ENCODE measurements at regions not wholly inside any gene's neighbourhood (a gene's known extent, or its start where the extent isn't known, plus 50 kb on each side); places are given as distances from the start of the nearest gene placed in this dataset.

GRCh38 chr14:44820230-44820964 is 141.3 kb downstream of the KLHL28 start:
- CTCF ChIA-PET: interaction anchor here (1.2 to 1.6 kb wide), 2 partner anchors 8 to 26 kb away, joined by 4 read pairs; no protein-coding TSS in a partner anchor
- no peak for TF ChIP-seq CTCF (IDR thresholded peaks at IDR 0.05; ENCODE audit: control extremely low read depth, extremely low read depth, low read depth, missing control alignments)
- DNase-seq (ENCODE audit: extremely low spot score): no peak
- POLR2A ChIA-PET: no interaction called here

- ChIA-PET CTCF (interaction anchor here (0.9 to 1.8 kb wide), 3 partner anchors 9 to 15 kb away, joined by 3 to 7 read pairs (median 4); no protein-coding TSS in a partner anchor), POLR2A (no interaction called here)
- DNase-seq (ENCODE audit: extremely low spot score): no peak
- no peak for TF ChIP-seq CTCF (IDR thresholded peaks at IDR 0.05; ENCODE audit: control extremely low read depth, extremely low read depth, low read depth, missing control alignments)
These were observed 147.6 kb downstream of the KLHL28 start for GRCh38 chr14:44814196-44814595.

GRCh38 chr14:44812672-44813071 is 149.1 kb downstream of the KLHL28 start:
- CTCF ChIA-PET: interaction anchor here (1.5 to 1.8 kb wide), 2 partner anchors 8 to 23 kb away, joined by 3 to 4 read pairs; no protein-coding TSS in a partner anchor
- POLR2A ChIA-PET: no interaction called here
- no peak for DNase-seq (ENCODE audit: extremely low spot score)

GRCh38 chr14:44804391-44804790 is 157.4 kb downstream of the KLHL28 start:
- CTCF ChIA-PET: interaction anchor here (0.8 to 1.8 kb wide), 6 partner anchors 10 to 42 kb away, joined by 3 to 7 read pairs (median 4); no protein-coding TSS in a partner anchor
- POLR2A ChIA-PET: no interaction called here
- DNase-seq (ENCODE audit: extremely low spot score): no peak

More at GRCh38 chr14:44812672-44813071, 149.1 kb downstream of the KLHL28 start:
- TF ChIP-seq CTCF (IDR thresholded peaks at IDR 0.05; ENCODE audit: control extremely low read depth, extremely low read depth, low read depth, missing control alignments): no peak

GRCh38 chr14:44803239-44803905 is 158.4 kb downstream of the KLHL28 start:
- ChIA-PET POLR2A (no interaction called here), CTCF (interaction anchor here (0.8 to 1.8 kb wide), 4 partner anchors 11 to 43 kb away, joined by 3 to 7 read pairs (median 4); no protein-coding TSS in a partner anchor)
- TF ChIP-seq CTCF (IDR thresholded peaks at IDR 0.05; ENCODE audit: control extremely low read depth, extremely low read depth, low read depth, missing control alignments): peak; percentile 48
- peak; percentile 22 for DNase-seq (ENCODE audit: extremely low spot score)

More at GRCh38 chr14:44804391-44804790, 157.4 kb downstream of the KLHL28 start:
- no peak for TF ChIP-seq CTCF (IDR thresholded peaks at IDR 0.05; ENCODE audit: control extremely low read depth, extremely low read depth, low read depth, missing control alignments)

GRCh38 chr14:44798386-44799242 is 163.1 kb downstream of the KLHL28 start:
- no peak for TF ChIP-seq CTCF (IDR thresholded peaks at IDR 0.05; ENCODE audit: control extremely low read depth, extremely low read depth, low read depth, missing control alignments)
- CTCF ChIA-PET: interaction anchor here (1.1 to 1.3 kb wide), 3 partner anchors 12 to 16 kb away, joined by 3 to 4 read pairs (median 4); no protein-coding TSS in a partner anchor
- POLR2A ChIA-PET: no interaction called here
- DNase-seq (ENCODE audit: extremely low spot score): no peak

All from GM10248 (cell line).